Stimulated activated CD8-positive, alpha-beta memory T cell treated with anti-CD3 and anti-CD28 coated beads, Interleukin-15, amount 100 ng/mL, for 4 hours (primary cell): ENCODE measurements at regions not wholly inside any gene's neighbourhood (a gene's known extent, or its start where the extent isn't known, plus 50 kb on each side); places are given as distances from the start of the nearest gene placed in this dataset.
"Not testable (repeated sequence)": the region's sequence is repeated elsewhere in the genome, so short reads cannot be mapped to it uniquely, and the experiment has no call there.

Experiments
- DNase-seq, 2 donors: peaks; one replicate each; pipeline ENCODE4 v3.0.0-alpha.2; 2020; ENCODE audit warnings: low read depth in 2 of 2

GRCh38 chr12:131192951-131193350 lies 239.2 kb downstream of the ADGRD1 start:
- DNase-seq: no peak

- DNase-seq: no peak
These were observed 240.5 kb downstream of the ADGRD1 start for GRCh38 chr12:131194166-131194565.

- no peak for DNase-seq
These were observed 242.1 kb downstream of the ADGRD1 start for GRCh38 chr12:131195796-131196195.

GRCh38 chr12:131196220-131196619 lies 242.5 kb downstream of the ADGRD1 start:
- no peak for DNase-seq

- no peak for DNase-seq
These were observed 243.8 kb downstream of the ADGRD1 start for GRCh38 chr12:131197490-131197889.

- no peak for DNase-seq
These were observed 245.5 kb downstream of the ADGRD1 start for GRCh38 chr12:131199221-131199620.

GRCh38 chr12:131201912-131202311 lies 248.2 kb downstream of the ADGRD1 start:
- DNase-seq: not testable (repeated sequence)

GRCh38 chr12:131202592-131203378 lies 249.1 kb downstream of the ADGRD1 start:
- DNase-seq: no peak

- DNase-seq: no peak
These were observed 250.1 kb downstream of the ADGRD1 start for GRCh38 chr12:131203666-131204415.

- DNase-seq: no peak
These were observed 250.9 kb downstream of the ADGRD1 start for GRCh38 chr12:131204416-131205274.

- DNase-seq: not testable (repeated sequence)
These were observed 251.7 kb downstream of the ADGRD1 start for GRCh38 chr12:131205275-131205933.

- not testable (repeated sequence) for DNase-seq
These were observed 253.1 kb downstream of the ADGRD1 start for GRCh38 chr12:131206630-131207299.

- not testable (repeated sequence) for DNase-seq
These were observed 253.6 kb downstream of the ADGRD1 start for GRCh38 chr12:131207300-131207660.

GRCh38 chr12:131207841-131208240 lies 254.1 kb downstream of the ADGRD1 start:
- not testable (repeated sequence) for DNase-seq

- no peak for DNase-seq
These were observed 254.7 kb downstream of the ADGRD1 start for GRCh38 chr12:131208425-131208824.

GRCh38 chr12:131209082-131210070 lies 255.7 kb downstream of the ADGRD1 start:
- DNase-seq: no peak

GRCh38 chr12:131210506-131211339 lies 257.0 kb downstream of the ADGRD1 start:
- DNase-seq: no peak

- no peak for DNase-seq
These were observed 257.7 kb downstream of the ADGRD1 start for GRCh38 chr12:131211340-131211938.
